OCI-LY3 (cell line): ENCODE measurements at regions not wholly inside any gene's neighbourhood (a gene's known extent, or its start where the extent isn't known, plus 50 kb on each side); places are given as distances from the start of the nearest gene placed in this dataset.

ENCODE experiments used
- EZH2phosphoT487 ChIP-seq: fragments of 200-600 bp; shearing (Covaris generic); IDR thresholded peaks from 2 replicates; pipeline ENCODE4 v1.6.1; 2018; ENCODE audit warnings: antibody characterized with exemption, mixed run types, low read depth
- TF ChIP-seq, protein P1 (sequence below): fragments of 200-600, 300-600 bp; sonication (generic); IDR thresholded peaks from 2 replicates; pipeline ENCODE4 v1.5.1; 2014; ENCODE audit warnings: antibody characterized with exemption, low read length, low read depth

- TF ChIP-seq, protein P1, sequence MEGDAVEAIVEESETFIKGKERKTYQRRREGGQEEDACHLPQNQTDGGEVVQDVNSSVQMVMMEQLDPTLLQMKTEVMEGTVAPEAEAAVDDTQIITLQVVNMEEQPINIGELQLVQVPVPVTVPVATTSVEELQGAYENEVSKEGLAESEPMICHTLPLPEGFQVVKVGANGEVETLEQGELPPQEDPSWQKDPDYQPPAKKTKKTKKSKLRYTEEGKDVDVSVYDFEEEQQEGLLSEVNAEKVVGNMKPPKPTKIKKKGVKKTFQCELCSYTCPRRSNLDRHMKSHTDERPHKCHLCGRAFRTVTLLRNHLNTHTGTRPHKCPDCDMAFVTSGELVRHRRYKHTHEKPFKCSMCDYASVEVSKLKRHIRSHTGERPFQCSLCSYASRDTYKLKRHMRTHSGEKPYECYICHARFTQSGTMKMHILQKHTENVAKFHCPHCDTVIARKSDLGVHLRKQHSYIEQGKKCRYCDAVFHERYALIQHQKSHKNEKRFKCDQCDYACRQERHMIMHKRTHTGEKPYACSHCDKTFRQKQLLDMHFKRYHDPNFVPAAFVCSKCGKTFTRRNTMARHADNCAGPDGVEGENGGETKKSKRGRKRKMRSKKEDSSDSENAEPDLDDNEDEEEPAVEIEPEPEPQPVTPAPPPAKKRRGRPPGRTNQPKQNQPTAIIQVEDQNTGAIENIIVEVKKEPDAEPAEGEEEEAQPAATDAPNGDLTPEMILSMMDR: no peak
- no peak for TF ChIP-seq EZH2phosphoT487
These were observed 439.6 kb downstream of the CDH8 start for GRCh38 chr16:61596655-61597054.
